T-helper 2 cell treated with Interferon-gamma antibody and Interleukin-4, amounts not matched to agents 5 μg/mL and 100 μg/mL, for 36 hours (primary cell): ENCODE measurements at regions not wholly inside any gene's neighbourhood (a gene's known extent, or its start where the extent isn't known, plus 50 kb on each side); places are given as distances from the start of the nearest gene placed in this dataset.

Experiments
- DNase-seq: peaks from one replicate; pipeline ENCODE4 v3.0.0; 2021; ENCODE audit warnings: low spot score
- H3K27ac Mint-ChIP-seq: one replicate; pipeline ENCODE4 v1.8.0; 2021; ENCODE audit warnings: mild to moderate bottlenecking, mixed read lengths
- H3K27me3 Mint-ChIP-seq: one replicate; pipeline ENCODE4 v1.8.0; 2021; ENCODE audit warnings: low read depth, mixed read lengths
- H3K36me3 Mint-ChIP-seq: one replicate; pipeline ENCODE4 v1.8.0; 2021; ENCODE audit warnings: low read depth, mixed read lengths
- H3K4me1 Mint-ChIP-seq: one replicate; pipeline ENCODE4 v1.8.0; 2021; ENCODE audit warnings: low read depth, mixed read lengths
- H3K4me3 Mint-ChIP-seq: one replicate; pipeline ENCODE4 v1.8.0; 2022; ENCODE audit warnings: mild to moderate bottlenecking, moderate library complexity, mixed read lengths
- H3K9me3 Mint-ChIP-seq: one replicate; pipeline ENCODE4 v1.8.0; 2021; ENCODE audit warnings: mixed read lengths

DNA sequence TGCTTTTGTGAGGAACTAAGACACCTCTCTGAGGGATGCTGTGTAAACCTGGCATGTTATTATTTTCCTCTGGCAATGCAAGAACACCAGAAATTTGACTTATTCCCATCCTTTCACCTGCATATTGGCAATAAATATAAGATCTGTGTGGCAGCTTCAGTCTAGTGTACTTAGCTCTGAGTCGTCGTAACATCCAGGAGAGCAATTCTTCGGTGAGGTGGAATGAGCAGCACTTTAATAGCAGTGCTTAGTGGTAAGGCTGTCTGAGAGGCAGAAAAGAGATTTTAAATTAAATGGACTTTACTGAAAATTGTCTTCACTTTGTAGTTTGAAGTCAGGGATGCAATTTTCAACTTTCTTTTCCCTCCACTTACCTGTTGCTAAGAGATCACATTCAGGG is 344.9 kb downstream of the PCDH7 start:
- H3K36me3 Mint-ChIP-seq, result no peaks in the 10 kb centered on the region
- H3K27me3 Mint-ChIP-seq, result no peaks in the 10 kb centered on the region
- H3K9me3 Mint-ChIP-seq, result peaks cover 8% of the 10 kb centered on the region
- DNase-seq, result no peak
- H3K4me1 Mint-ChIP-seq, result no peaks in the 10 kb centered on the region
- no peak overlapping the region for H3K27ac Mint-ChIP-seq
- no peak overlapping the region for H3K4me3 Mint-ChIP-seq

DNA sequence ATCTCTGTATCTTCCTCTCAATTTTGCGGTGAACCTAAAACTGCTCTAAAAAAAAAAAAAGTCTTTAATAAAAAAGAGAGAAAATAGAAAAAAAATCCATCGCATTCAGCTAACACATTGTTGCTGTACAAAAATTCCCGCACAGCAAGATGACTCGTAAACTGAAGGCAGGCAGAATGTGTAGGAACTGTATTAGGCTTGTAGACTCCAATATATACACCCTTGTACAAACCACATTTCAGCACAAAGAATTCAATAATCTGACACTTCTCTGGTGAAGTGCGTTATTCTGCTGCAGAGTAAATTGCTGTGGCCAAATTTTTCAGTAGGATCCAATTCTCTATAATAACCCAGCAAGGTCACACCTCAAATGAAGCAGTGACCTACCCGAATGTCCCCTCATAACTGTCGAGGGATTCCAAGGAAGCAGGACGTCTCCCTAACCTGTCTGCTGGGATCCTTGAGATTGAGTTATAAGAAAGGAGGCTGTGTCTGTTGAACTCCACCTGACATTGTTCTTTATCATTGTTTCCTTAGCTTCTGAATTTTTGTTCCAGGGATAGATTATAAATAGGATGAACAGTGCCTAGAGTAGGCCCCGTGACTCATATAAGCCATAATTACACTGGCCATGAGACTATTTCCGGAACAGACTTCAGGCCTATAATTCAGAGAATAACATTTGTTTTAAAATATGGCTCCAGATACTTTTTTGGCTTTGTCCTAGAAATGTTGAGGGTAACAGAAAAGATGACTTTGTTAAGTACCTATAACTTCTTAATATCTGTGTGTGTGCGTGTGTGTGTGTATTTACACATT is 348.3 kb downstream of the PCDH7 start:
- H3K9me3 Mint-ChIP-seq, result peaks cover 8% of the 10 kb centered on the region

DNA sequence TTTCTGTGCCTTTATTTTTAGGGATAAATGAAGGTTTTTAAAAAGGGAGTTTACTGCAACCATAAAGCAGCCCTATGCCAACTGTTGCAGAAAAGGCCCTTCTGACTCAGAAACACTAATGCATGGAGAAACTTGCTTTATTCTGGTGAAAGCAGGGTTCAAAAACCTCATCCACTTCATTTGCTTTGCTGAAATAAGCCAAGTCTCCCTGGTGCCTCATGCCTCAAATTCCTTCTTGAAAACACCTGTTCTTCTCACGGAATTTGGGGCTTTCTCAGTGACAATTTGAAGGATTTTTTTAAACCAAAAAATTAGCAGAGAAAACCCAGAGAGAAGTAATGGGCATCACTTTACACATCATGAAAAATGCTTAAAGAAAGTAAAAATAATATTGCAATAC is 349.0 kb downstream of the PCDH7 start:
- Mint-ChIP-seq H3K4me1 (no peaks in the 10 kb centered on the region), H3K4me3 (no peak overlapping the region), H3K27ac (no peak overlapping the region), H3K36me3 (no peaks in the 10 kb centered on the region), H3K27me3 (no peaks in the 10 kb centered on the region), H3K9me3 (peaks cover 13% of the 10 kb centered on the region)
- no peak for DNase-seq

More for the DNA sequence above, 348.3 kb downstream of the PCDH7 start:
- no peak overlapping the region for H3K27ac Mint-ChIP-seq
- H3K27me3 Mint-ChIP-seq, result no peaks in the 10 kb centered on the region
- H3K4me3 Mint-ChIP-seq, result no peak overlapping the region
- no peak for DNase-seq
- no peaks in the 10 kb centered on the region for H3K36me3 Mint-ChIP-seq
- no peaks in the 10 kb centered on the region for H3K4me1 Mint-ChIP-seq

DNA sequence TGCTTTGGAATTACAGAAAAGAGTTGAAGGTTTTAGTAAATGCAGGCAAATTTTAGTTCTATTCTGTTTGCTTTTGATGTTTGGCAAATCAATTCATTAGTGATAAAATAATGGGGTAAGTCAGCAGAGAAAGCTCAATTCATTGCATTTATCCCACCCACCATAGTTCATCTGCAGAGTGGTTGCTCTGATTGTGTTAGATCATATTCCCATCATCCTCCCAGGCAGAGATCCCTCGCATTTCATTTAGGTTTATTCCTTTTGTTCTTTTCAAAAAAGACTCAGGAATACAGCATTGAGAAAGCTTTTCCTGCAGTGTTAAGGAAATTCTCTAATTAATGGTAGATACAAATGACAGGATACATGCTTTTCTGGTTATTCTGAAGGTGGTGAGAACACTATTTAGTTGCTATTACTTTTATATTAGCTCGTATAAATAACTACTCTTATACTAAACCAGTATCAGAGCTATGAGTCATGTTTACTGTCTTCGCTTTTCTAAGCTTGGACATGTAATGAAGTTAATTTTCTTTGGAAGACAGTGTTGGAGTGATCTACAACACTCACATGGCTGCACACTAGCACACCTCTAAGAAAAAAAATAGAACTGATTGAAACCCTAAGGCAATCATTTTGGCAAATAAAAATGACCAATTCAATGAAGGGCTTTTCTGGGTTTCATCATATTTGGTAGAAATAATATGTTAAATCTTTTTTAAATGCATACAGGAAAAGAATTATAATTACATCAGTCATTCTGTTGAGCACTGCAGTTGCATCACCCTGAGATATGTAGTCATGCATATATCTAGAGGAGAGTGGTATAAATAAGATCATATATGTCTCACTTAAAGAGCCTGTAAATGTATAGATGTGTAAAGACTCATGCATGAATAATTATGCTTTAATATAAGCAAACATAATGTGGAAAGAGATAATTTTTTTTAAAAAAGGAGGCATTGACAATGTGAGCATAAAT is 351.6 kb downstream of the PCDH7 start:
- no peak overlapping the region for H3K27ac Mint-ChIP-seq
- no peaks in the 10 kb centered on the region for H3K4me1 Mint-ChIP-seq
- H3K36me3 Mint-ChIP-seq, result no peaks in the 10 kb centered on the region
- no peak overlapping the region for H3K4me3 Mint-ChIP-seq
- peaks cover 19% of the 10 kb centered on the region for H3K9me3 Mint-ChIP-seq
- DNase-seq, result no peak
- H3K27me3 Mint-ChIP-seq, result no peaks in the 10 kb centered on the region

DNA sequence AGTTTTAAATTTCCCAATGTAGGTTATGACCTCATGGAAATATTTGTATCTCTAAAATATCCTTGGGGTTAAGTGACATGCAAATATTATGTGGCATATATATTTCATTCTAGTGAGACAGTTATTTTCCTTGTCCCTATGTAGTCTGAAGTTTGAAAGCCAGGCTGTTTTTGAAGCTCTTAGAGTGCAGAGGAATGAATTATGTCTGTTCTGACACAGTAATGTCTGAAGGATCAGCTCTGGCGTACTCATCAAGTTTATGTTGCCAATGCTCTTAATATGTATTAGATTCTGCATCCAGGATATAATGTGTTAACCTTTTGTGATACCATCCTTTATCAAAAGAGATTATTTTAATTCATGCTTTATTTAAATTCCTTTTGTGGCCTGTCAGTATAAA is 355.8 kb downstream of the PCDH7 start:
- Mint-ChIP-seq H3K36me3 (no peaks in the 10 kb centered on the region), H3K27me3 (no peaks in the 10 kb centered on the region), H3K9me3 (peaks cover 35% of the 10 kb centered on the region), H3K4me1 (no peaks in the 10 kb centered on the region), H3K27ac (no peak overlapping the region), H3K4me3 (no peak overlapping the region)
- no peak for DNase-seq

DNA sequence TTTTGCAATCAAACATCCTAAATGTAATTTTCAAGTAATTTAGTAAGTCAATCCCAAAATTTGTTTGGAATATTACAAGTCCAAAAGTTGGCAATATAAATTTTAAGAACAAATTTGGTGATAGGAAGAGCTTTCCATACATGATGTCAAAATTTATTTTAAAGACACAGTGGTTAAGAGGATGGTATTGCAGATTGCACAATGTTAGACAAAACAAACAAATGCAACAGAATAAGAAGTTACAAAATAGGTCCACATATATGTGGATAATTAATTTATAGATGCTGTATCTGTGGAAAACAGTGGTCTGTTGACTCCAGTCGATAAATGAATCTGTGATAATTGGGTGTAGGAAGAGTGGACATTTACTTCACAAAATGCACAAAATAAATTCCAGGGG is 358.5 kb downstream of the PCDH7 start:
- Mint-ChIP-seq H3K27me3 (no peaks in the 10 kb centered on the region), H3K36me3 (no peaks in the 10 kb centered on the region), H3K4me3 (no peak overlapping the region), H3K9me3 (peaks cover 35% of the 10 kb centered on the region), H3K27ac (no peak overlapping the region), H3K4me1 (no peaks in the 10 kb centered on the region)
- DNase-seq, result no peak

DNA sequence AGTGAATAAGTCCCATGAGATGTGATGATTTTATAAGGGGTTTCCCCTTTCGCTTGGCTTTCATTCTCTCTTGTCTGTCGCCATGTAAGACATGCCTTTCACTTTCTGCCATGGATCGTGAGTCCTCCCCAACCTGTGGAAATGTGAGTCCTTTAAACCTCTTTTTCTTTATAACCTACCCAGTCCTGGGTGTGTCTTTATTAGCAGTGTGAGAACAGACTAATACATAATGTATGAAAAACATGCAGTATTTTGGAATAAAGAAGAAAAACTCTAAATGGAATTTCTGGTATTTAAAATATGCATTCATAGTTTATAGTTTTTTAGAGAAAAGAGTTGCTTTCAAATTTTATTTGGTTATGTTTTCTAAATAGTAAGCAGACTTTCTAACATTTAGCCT is 360.7 kb downstream of the PCDH7 start:
- H3K9me3 Mint-ChIP-seq, result peaks cover 30% of the 10 kb centered on the region
- H3K4me3 Mint-ChIP-seq, result no peak overlapping the region
- H3K27me3 Mint-ChIP-seq, result no peaks in the 10 kb centered on the region
- H3K36me3 Mint-ChIP-seq, result no peaks in the 10 kb centered on the region
- no peak for DNase-seq
- no peak overlapping the region for H3K27ac Mint-ChIP-seq
- H3K4me1 Mint-ChIP-seq, result no peaks in the 10 kb centered on the region

DNA sequence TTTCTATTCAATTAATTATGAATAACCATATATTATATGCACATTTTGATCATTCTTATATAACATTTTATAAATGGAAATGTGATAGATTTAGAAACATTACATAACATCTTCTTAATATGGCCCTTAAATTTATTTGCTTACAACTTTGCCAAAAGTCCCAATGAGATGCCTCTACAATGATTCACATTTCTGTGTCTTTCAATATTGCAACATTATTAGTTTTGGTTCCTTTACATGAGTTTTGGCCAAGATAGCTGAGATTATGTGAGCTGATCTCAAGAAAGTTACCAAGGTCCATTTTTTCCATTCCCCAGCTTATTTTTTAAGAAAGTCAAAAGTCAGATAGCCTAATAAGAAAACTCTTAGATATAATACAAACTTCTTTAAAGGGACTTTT is 361.2 kb downstream of the PCDH7 start:
- Mint-ChIP-seq H3K4me1 (no peaks in the 10 kb centered on the region), H3K27ac (no peak overlapping the region), H3K27me3 (no peaks in the 10 kb centered on the region), H3K36me3 (no peaks in the 10 kb centered on the region), H3K9me3 (peaks cover 30% of the 10 kb centered on the region), H3K4me3 (no peak overlapping the region)
- DNase-seq, result no peak

DNA sequence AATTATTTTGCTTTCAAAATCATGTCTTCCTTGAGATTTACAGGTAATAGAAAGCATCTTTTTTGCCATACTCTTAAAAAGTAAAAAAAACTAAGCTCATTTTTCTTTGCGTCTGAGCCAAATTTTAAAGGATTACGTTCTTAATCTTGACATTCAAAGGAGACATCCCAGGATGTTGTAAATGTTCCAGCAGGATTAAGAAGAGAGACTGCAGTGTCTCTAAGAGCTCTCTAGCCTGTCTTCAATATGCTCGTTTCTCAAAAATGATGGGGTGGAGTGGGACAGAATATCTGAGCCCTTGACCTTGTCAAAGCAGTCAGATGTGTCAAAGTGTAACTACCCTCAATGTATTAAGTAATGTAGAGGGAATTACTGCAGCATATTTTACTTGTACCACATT is 363.3 kb downstream of the PCDH7 start:
- H3K27ac Mint-ChIP-seq, result no peak overlapping the region
- no peak overlapping the region for H3K4me3 Mint-ChIP-seq
- H3K27me3 Mint-ChIP-seq, result no peaks in the 10 kb centered on the region

GRCh38 chr4:31084806-31085416 is 364.7 kb downstream of the PCDH7 start:
- H3K27me3 Mint-ChIP-seq, result no peaks in the 10 kb centered on the region
- H3K4me3 Mint-ChIP-seq, result no peak overlapping the region
- no peak overlapping the region for H3K27ac Mint-ChIP-seq
- peaks cover 14% of the 10 kb centered on the region for H3K9me3 Mint-ChIP-seq
- DNase-seq, result no peak
- H3K36me3 Mint-ChIP-seq, result no peaks in the 10 kb centered on the region
- H3K4me1 Mint-ChIP-seq, result no peaks in the 10 kb centered on the region

More for the DNA sequence above, 363.3 kb downstream of the PCDH7 start:
- Mint-ChIP-seq H3K4me1 (no peaks in the 10 kb centered on the region), H3K9me3 (peaks cover 19% of the 10 kb centered on the region), H3K36me3 (no peaks in the 10 kb centered on the region)
- no peak for DNase-seq

DNA sequence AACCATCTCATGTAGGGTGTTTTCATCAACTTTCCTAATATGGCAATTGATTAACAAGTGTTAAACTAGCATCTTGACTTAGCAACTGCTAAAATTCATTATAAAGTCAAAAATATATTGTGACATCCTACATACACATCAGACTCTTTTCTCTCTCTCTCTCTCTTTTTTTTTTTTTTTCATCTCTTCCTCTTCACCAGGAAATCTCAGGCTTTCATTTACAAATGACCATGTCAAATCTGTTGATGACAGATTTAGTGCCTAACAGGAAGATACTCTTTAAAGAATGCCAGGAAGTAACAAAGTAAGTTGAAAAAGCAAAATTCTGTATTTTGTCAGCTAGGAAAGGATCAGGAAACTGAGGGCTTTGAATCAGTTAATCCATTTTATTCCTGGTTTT is 365.5 kb downstream of the PCDH7 start:
- no peak for DNase-seq
- H3K9me3 Mint-ChIP-seq, result peaks cover 9% of the 10 kb centered on the region
- no peaks in the 10 kb centered on the region for H3K27me3 Mint-ChIP-seq
- no peaks in the 10 kb centered on the region for H3K36me3 Mint-ChIP-seq
- H3K4me3 Mint-ChIP-seq, result no peak overlapping the region
- H3K4me1 Mint-ChIP-seq, result no peaks in the 10 kb centered on the region
- no peak overlapping the region for H3K27ac Mint-ChIP-seq

DNA sequence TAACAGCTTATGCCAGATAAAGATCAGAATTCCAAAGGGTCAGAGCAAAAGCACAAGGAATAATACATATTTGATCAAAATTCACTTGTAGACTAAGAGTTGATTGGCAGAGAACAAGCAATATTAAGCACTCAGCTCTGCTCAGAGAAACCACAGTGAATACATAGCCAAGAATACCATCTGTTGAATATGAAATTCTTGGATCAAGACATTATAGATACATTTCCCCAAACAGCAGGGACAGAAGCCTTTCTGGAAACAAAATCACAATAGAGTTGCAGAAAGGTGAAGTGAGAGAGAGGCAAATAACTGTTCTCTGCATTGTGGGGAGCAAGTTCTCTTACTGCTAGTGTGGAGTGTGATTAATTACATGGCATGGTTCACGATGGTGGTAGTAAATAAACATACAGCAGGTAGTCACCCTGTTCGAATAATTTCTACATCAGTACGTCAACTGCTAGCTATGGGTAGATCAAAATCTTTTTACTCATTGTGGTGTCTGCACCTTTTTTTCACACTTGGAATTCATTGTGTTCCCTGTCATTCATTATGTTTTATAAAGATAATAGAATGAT is 366.7 kb downstream of the PCDH7 start:
- no peak for DNase-seq
- peaks cover 5% of the 10 kb centered on the region for H3K9me3 Mint-ChIP-seq

DNA sequence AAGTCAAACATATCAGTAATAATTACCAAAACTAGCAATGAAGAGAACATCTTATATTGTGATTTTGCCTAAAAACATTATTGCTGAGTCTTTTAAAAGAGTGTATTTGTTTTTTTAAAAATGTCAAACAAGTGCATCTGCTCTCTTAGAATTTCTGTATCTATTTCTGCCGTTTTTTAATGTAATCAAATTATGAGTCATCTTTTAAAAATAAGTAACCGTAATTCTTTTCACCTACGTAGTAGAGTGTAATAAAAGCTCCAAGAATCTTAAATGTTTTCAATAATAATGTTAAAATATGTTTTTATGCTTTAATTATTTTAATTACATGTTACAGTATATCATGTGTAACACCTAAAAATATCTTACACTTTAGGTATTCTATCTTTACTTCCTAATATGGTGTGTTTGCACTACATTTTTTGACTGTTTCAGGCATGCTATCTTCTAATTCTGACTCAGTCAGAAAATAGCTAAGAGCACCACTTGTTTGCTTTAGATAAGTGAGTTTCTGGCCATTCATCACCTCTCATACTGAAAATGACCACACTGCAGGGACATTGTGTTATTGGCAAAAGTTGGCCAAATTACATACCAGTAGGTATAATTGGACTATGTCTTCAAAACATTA is 368.5 kb downstream of the PCDH7 start:
- Mint-ChIP-seq H3K27ac (no peak overlapping the region), H3K4me1 (no peaks in the 10 kb centered on the region), H3K27me3 (no peaks in the 10 kb centered on the region), H3K4me3 (no peak overlapping the region), H3K36me3 (no peaks in the 10 kb centered on the region), H3K9me3 (peaks cover 5% of the 10 kb centered on the region)
- DNase-seq, result no peak

More for the DNA sequence above, 366.7 kb downstream of the PCDH7 start:
- Mint-ChIP-seq H3K4me1 (no peaks in the 10 kb centered on the region), H3K36me3 (no peaks in the 10 kb centered on the region), H3K4me3 (no peak overlapping the region), H3K27ac (no peak overlapping the region), H3K27me3 (no peaks in the 10 kb centered on the region)
